Nephron progenitor cell (in vitro differentiated cells): ENCODE measurements at regions not wholly inside any gene's neighbourhood (a gene's known extent, or its start where the extent isn't known, plus 50 kb on each side); places are given as distances from the start of the nearest gene placed in this dataset.

Source experiments
- DNase-seq: peaks from one replicate; pipeline ENCODE4 v3.0.0; 2021
- H3K27ac Mint-ChIP-seq: 2 replicates; pipeline ENCODE4 v1.8.0; 2021; ENCODE audit warnings: mild to moderate bottlenecking, moderate library complexity, mixed read lengths
- H3K27me3 Mint-ChIP-seq: 2 replicates; pipeline ENCODE4 v1.8.0; 2021; ENCODE audit warnings: mild to moderate bottlenecking, low read depth, mixed read lengths; ENCODE audit not compliant: poor library complexity
- H3K36me3 Mint-ChIP-seq: 2 replicates; pipeline ENCODE4 v1.8.0; 2021; ENCODE audit warnings: low read depth, mixed read lengths
- H3K4me1 Mint-ChIP-seq: 2 replicates; pipeline ENCODE4 v1.8.0; 2021; ENCODE audit warnings: mixed read lengths
- H3K4me3 Mint-ChIP-seq: 2 replicates; pipeline ENCODE4 v1.8.0; 2021; ENCODE audit warnings: mild to moderate bottlenecking, moderate library complexity, mixed read lengths
- H3K9me3 Mint-ChIP-seq: 2 replicates; pipeline ENCODE4 v1.8.0; 2021; ENCODE audit warnings: mild to moderate bottlenecking, moderate library complexity, mixed read lengths
- CTCF ChIP-seq: fragments of 200-600 bp; sonication (generic); IDR thresholded peaks from 2 replicates; pipeline ENCODE4 v1.5.0; 2021; ENCODE audit warnings: antibody characterized with exemption

DNA sequence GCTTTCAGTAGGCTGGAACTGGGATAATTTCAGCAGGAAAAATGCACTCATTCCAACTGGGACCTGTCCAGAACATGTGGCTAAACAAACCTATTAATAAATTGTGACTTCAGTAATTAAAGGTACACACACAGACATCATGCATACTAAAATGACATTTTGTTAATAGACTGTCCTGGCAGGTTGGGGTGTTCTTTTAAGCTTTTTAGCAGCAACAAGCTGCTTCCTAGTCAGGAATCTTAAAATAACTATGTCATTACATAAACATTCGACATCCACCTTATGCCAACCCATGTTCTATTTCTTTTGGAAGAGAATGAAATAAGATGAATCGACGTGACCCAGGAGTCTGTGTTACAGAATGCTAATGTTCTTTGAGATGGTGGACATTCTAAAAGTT lies 435.7 kb downstream of the TXNL1 start:
- no peaks in the 10 kb centered on the region for H3K4me1 Mint-ChIP-seq

GRCh38 chr18:56200381-56200911 lies 437.9 kb downstream of the TXNL1 start:
- H3K4me1 Mint-ChIP-seq, result no peaks in the 10 kb centered on the region
- H3K27me3 Mint-ChIP-seq, result no peaks in the 10 kb centered on the region
- TF ChIP-seq CTCF, result no peak
- peaks cover 16% of the 10 kb centered on the region for H3K9me3 Mint-ChIP-seq
- no peak for DNase-seq
- H3K36me3 Mint-ChIP-seq, result peaks cover 6% of the 10 kb centered on the region
- H3K4me3 Mint-ChIP-seq, result no peak overlapping the region
- no peak overlapping the region for H3K27ac Mint-ChIP-seq

More for the DNA sequence above, 435.7 kb downstream of the TXNL1 start:
- TF ChIP-seq CTCF, result no peak
- Mint-ChIP-seq H3K27me3 (no peaks in the 10 kb centered on the region), H3K36me3 (peaks cover 6% of the 10 kb centered on the region), H3K4me3 (no peak overlapping the region), H3K27ac (no peak overlapping the region), H3K9me3 (peaks cover 17% of the 10 kb centered on the region)
- DNase-seq, result no peak

GRCh38 chr18:56199580-56200330 lies 438.6 kb downstream of the TXNL1 start:
- TF ChIP-seq CTCF, result no peak
- no peak overlapping the region for H3K4me3 Mint-ChIP-seq
- H3K27me3 Mint-ChIP-seq, result no peaks in the 10 kb centered on the region
- no peaks in the 10 kb centered on the region for H3K4me1 Mint-ChIP-seq
- no peak overlapping the region for H3K27ac Mint-ChIP-seq
- peaks cover 10% of the 10 kb centered on the region for H3K9me3 Mint-ChIP-seq
- H3K36me3 Mint-ChIP-seq, result peaks cover 6% of the 10 kb centered on the region
- no peak for DNase-seq

- Mint-ChIP-seq H3K36me3 (no peaks in the 10 kb centered on the region), H3K9me3 (no peaks in the 10 kb centered on the region), H3K27ac (no peak overlapping the region), H3K4me1 (no peaks in the 10 kb centered on the region), H3K27me3 (no peaks in the 10 kb centered on the region), H3K4me3 (no peak overlapping the region)
- DNase-seq, result no peak
- TF ChIP-seq CTCF, result no peak
These were observed 441.0 kb downstream of the TXNL1 start for GRCh38 chr18:56197241-56197859.

DNA sequence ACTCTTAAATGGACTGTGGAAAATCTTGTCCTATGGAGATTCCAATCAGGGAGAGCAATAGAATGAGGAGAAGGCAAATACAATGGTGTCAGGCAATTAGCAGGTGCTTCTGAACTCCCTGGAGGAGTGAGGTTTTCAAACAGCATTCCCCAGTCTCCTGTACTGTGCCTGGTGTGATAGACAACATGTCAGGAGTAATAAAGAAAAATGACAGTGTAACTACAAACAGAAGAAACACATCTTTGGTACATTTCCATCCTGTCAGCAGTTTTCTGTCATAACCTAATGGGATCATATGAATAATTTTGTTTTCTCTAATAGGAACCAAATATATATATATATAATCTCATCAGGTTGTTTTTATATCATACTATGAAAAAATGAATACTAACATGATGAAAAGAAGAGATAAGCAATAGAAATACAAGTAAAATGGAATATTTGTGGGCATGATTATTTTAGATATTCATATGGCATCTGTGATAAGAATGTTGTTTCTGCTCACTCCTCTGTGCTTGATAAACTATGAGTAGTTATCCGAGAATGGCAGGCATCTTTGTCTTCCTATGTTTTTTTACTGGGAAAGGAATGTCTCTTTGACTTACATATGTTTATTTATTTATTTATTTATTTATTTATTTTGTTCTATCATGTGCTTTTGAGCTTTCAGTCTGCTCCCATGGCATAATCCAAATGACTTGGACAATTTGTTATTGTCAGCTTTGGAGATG lies 441.7 kb downstream of the TXNL1 start:
- H3K27me3 Mint-ChIP-seq, result no peaks in the 10 kb centered on the region
- H3K9me3 Mint-ChIP-seq, result no peaks in the 10 kb centered on the region
- H3K4me3 Mint-ChIP-seq, result no peak overlapping the region
- peaks cover under 1% of the 10 kb centered on the region for H3K4me1 Mint-ChIP-seq
- no peak for TF ChIP-seq CTCF
- DNase-seq, result no peak
- H3K27ac Mint-ChIP-seq, result no peak overlapping the region
- H3K36me3 Mint-ChIP-seq, result no peaks in the 10 kb centered on the region
